AG04449 (cell line): ENCODE measurements at regions not wholly inside any gene's neighbourhood (a gene's known extent, or its start where the extent isn't known, plus 50 kb on each side); places are given as distances from the start of the nearest gene placed in this dataset.

ENCODE experiments used
- CTCF ChIA-PET: fragments of 350-600 bp; formaldehyde crosslinking; extraction: SDS; loops from one replicate; lab custom pipeline; 2021; ENCODE audit warnings: antibody characterized with exemption; lab: Yijun Ruan, JAX
- POLR2A ChIA-PET: fragments of 400-600, 350-600 bp; formaldehyde crosslinking; extraction: SDS; loops from one replicate; lab custom pipeline; 2020; ENCODE audit warnings: antibody characterized with exemption, inconsistent platforms; lab: Yijun Ruan, JAX
- DNase-seq: peaks from one replicate; pipeline ENCODE4 v3.0.0-alpha.2; 2010; ENCODE audit warnings: low read depth, low spot score
- H3K4me3 ChIP-seq: 2 replicates; pipeline ENCODE4 v1.5.1; 2011; ENCODE audit warnings: low read depth, mild to moderate bottlenecking, control low read depth, low read length
- CTCF ChIP-seq: IDR thresholded peaks from one replicate; pipeline ENCODE4 v1.5.1; 2011; ENCODE audit warnings: mild to moderate bottlenecking, moderate library complexity, low read length, control low read depth, inconsistent platforms; ENCODE audit not compliant: insufficient read depth; ENCODE audit errors: missing control alignments

- no peak for DNase-seq
- ChIA-PET CTCF (no interaction called here), POLR2A (no interaction called here)
- no peak for TF ChIP-seq CTCF
- H3K4me3 ChIP-seq: no peak overlapping the region
Measured at GRCh38 chr1:42096554-42096953, 56.7 kb upstream of the GUCA2B start.

GRCh38 chr1:42089246-42089645, 64.0 kb upstream of the GUCA2B start:
- no peak for DNase-seq
- ChIA-PET CTCF (no interaction called here), POLR2A (no interaction called here)
- no peak overlapping the region for H3K4me3 ChIP-seq
- TF ChIP-seq CTCF: no peak

GRCh38 chr1:42086146-42086545, 67.1 kb upstream of the GUCA2B start:
- no peak overlapping the region for H3K4me3 ChIP-seq
- no peak for DNase-seq
- TF ChIP-seq CTCF: no peak
- CTCF ChIA-PET: interaction anchor here (1.1 kb wide), 1 partner anchor 51 kb away, joined by 4 read pairs; no protein-coding TSS in a partner anchor
- POLR2A ChIA-PET: no interaction called here

GRCh38 chr1:42085596-42085995, 67.6 kb upstream of the GUCA2B start:
- no peak for TF ChIP-seq CTCF
- H3K4me3 ChIP-seq: no peak overlapping the region
- peak; percentile 2 for DNase-seq
- POLR2A ChIA-PET: no interaction called here
- CTCF ChIA-PET: interaction anchor here (1.1 kb wide), 1 partner anchor 50 kb away, joined by 4 read pairs; no protein-coding TSS in a partner anchor

- DNase-seq: no peak
- no peak overlapping the region for H3K4me3 ChIP-seq
- POLR2A ChIA-PET: no interaction called here
- TF ChIP-seq CTCF: no peak
- CTCF ChIA-PET: no interaction called here
Measured at GRCh38 chr1:42081475-42081874, 71.7 kb upstream of the GUCA2B start.

- no peak for DNase-seq
- ChIA-PET POLR2A (no interaction called here), CTCF (no interaction called here)
- H3K4me3 ChIP-seq: no peak overlapping the region
- no peak for TF ChIP-seq CTCF
Measured at GRCh38 chr1:42075179-42075578, 78.0 kb upstream of the GUCA2B start.

GRCh38 chr1:42070996-42071395, 82.2 kb upstream of the GUCA2B start:
- ChIA-PET POLR2A (no interaction called here), CTCF (no interaction called here)
- no peak overlapping the region for H3K4me3 ChIP-seq
- no peak for TF ChIP-seq CTCF
- no peak for DNase-seq
